NT2/D1 (cell line): ENCODE measurements at regions not wholly inside any gene's neighbourhood (a gene's known extent, or its start where the extent isn't known, plus 50 kb on each side); places are given as distances from the start of the nearest gene placed in this dataset.

Experiments
- SUZ12 ChIP-seq: IDR thresholded peaks from 2 replicates; pipeline ENCODE4 v1.6.1; 2011; ENCODE audit not compliant: insufficient read length, insufficient read depth; ENCODE audit errors: extremely low read depth
- YY1 ChIP-seq: IDR thresholded peaks from 2 replicates; pipeline ENCODE4 v1.6.1; 2011; ENCODE audit not compliant: insufficient read length, insufficient read depth
- ZNF274 ChIP-seq: IDR thresholded peaks from 2 replicates; pipeline ENCODE4 v1.6.1; 2011; ENCODE audit warnings: mild to moderate bottlenecking, low read depth, low read length

- no peak for TF ChIP-seq ZNF274
- TF ChIP-seq YY1: no peak
- no peak for TF ChIP-seq SUZ12
Measured at GRCh38 chr2:18987016-18987415, 371.4 kb downstream of the OSR1 start.
